WI38 (cell line): ENCODE measurements at regions not wholly inside any gene's neighbourhood (a gene's known extent, or its start where the extent isn't known, plus 50 kb on each side); places are given as distances from the start of the nearest gene placed in this dataset.

ENCODE experiments used
- H3K4me3 ChIP-seq: 2 replicates; pipeline ENCODE4 v1.5.1; 2011; ENCODE audit warnings: low read depth, mild to moderate bottlenecking, control low read depth, low read length
- TF ChIP-seq, protein P1 (sequence below): IDR thresholded peaks from 2 replicates; pipeline ENCODE4 v1.5.1; 2012; ENCODE audit warnings: low read depth, mild to moderate bottlenecking, control low read depth, low read length

DNA sequence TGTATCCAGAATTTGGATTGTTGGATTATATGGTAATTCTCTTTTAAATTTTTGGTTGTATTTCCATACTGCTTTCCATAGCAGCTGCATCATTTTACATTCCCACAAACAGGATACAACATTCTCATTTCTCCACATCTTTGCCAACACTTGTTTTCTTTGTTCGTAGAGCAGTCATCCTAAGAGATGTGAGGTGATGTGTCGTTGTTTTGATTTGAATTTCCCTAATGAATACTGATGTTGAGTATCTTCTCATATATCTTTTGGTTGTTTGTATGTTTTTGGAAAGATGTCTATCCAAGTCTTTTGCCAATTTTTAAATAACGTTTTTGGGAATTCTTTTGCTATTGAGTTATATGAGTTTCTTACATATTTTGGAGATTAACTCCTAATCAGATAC lies 93.6 kb downstream of the GMNC start:
- TF ChIP-seq, protein P1, sequence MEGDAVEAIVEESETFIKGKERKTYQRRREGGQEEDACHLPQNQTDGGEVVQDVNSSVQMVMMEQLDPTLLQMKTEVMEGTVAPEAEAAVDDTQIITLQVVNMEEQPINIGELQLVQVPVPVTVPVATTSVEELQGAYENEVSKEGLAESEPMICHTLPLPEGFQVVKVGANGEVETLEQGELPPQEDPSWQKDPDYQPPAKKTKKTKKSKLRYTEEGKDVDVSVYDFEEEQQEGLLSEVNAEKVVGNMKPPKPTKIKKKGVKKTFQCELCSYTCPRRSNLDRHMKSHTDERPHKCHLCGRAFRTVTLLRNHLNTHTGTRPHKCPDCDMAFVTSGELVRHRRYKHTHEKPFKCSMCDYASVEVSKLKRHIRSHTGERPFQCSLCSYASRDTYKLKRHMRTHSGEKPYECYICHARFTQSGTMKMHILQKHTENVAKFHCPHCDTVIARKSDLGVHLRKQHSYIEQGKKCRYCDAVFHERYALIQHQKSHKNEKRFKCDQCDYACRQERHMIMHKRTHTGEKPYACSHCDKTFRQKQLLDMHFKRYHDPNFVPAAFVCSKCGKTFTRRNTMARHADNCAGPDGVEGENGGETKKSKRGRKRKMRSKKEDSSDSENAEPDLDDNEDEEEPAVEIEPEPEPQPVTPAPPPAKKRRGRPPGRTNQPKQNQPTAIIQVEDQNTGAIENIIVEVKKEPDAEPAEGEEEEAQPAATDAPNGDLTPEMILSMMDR = no peak
- H3K4me3 ChIP-seq = no peak overlapping the region

DNA sequence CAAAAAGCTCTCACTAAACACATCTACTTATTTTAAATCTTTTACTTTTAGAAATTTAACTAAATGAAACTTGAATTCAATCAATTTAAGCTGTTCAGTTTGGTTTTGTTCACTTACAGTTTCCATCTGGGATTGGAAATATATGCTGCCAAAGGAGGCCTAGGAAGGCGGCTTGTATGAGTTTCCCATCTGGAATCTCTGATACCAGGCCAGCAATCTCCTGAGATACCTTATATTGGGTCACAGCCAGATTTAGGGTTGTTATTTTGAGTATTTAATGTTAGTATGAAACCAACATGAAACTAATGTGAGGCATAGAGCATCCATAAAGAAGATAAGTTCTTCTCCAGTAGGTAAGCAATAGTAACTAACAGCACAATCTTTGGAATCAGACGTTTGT lies 94.6 kb downstream of the GMNC start:
- no peak overlapping the region for H3K4me3 ChIP-seq
- TF ChIP-seq, protein P1 = no peak

DNA sequence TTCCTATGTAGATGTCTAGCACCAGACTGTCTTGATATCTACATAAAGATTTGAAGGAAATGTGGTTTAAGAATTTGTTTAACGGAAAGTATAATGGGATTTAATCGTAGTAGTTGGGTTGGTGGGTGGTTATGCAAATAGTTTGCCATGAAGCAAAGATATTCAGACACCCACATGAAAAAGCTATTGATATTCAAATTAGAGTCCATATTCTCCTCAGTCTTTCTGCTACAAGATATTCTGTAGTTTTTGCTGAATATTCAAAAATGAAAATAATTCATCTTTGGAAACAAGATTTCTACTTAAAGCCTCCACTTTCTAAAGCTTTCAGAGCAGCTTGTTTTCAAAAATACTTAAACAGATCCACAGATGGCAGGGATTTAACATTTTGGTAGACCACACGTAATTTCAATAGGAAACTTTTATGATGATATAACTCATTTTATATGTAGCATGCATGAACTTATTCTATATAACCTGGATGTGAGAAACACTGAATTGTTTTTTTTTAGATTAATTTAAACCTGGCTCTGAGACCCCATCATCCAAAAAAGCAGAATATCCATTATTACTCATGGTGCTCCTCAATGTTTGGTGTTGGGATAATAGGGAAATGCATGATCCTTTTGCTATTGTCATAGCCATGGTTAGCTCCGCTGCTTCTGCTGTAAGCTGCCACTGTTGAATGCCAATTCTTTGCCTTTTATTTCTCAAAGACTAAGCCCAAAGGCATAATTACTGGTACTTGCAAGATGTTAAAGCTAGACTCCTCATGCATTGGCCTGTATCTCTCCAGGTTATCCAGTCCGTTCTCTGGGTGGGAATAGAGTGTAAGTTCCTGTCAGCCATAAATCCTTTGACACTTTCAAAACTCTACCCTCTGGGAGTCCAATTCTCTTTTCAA lies 98.0 kb downstream of the GMNC start:
- no peak overlapping the region for H3K4me3 ChIP-seq
- TF ChIP-seq, protein P1 = no peak

DNA sequence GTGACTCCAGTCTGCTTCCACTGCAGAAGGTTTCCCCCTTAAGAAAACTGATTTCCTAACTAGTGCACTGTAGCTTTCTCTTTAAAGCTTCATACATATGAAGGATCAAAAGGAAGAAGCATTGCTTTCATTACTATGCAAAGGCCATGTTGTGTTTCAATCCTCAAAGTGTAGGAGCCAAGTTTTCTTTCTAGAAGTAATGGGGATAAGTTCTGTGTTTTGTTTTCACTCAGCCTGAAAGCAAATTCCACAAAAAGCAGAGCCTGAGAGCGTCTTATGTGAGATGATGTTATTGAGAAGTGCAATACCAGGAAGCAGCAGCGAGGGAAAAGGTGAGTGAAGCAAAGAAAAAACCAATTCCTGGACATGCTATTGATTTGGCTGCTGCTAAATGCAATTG lies 99.7 kb downstream of the GMNC start:
- TF ChIP-seq, protein P1 = no peak
- H3K4me3 ChIP-seq = no peak overlapping the region

DNA sequence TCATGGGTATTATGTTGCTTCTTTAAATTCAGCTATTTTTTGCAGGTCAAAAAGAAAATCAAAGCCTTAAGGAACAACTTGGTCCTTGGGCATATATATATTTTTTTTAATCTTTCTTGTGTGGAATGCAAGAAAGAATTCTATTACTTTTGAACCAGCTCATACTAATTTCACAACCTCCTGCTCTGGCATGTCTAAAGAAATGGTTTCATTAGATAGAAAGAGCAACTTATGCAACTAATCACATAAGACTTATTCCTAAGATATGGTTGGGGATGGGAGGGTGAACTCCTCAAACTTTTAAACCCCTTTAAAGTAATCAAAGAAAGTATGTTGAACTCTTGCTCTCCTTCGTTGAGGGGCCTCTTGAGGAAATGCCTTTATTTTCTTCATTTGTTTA lies 114.9 kb downstream of the GMNC start:
- TF ChIP-seq, protein P1 = no peak
- no peak overlapping the region for H3K4me3 ChIP-seq

DNA sequence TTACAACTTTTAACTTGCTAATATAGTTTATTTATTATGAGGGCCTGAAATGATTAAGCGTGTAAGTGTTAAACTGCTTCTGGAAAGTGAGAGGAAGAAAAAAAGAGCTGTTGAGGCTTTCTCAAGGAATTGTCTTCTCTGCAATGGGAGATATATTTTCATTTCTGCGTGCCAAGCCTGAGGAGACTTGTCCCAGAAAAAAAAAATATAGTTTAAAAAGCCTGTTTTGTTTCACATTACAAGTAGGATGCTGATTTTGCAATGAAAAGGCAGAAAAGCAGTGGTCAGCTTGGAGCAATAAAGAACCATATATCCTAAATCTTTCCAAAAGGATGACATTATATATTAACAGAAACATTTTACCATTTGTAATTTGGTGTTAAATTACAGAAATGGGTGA lies 115.5 kb downstream of the GMNC start:
- TF ChIP-seq, protein P1 = no peak

DNA sequence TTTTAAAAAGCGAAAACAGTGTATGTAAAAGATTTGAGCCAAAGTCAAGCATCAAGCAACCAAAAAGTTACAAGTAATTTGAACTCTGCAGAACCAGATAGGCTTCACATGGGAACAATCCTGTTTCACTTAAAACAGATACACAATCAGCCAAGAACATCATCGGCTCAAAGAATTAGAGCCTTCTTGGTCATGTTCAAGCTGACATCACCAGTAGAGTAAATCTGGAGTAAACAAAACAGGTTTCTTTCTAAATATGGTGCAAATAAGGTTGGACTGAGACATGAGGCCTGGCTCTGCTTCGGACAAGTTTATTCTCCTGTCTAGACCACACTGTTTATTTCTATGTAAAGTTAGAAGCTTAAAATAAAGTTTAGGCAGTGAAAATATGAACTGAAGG lies 116.0 kb downstream of the GMNC start:
- no peak overlapping the region for H3K4me3 ChIP-seq

More for the DNA sequence above, 115.5 kb downstream of the GMNC start:
- H3K4me3 ChIP-seq = no peak overlapping the region

More for the DNA sequence above, 116.0 kb downstream of the GMNC start:
- TF ChIP-seq, protein P1 = no peak
